ENCODE measurements at regions not wholly inside any gene's neighbourhood (a gene's known extent, or its start where the extent isn't known, plus 50 kb on each side); places are given as distances from the start of the nearest gene placed in this dataset.

DNA sequence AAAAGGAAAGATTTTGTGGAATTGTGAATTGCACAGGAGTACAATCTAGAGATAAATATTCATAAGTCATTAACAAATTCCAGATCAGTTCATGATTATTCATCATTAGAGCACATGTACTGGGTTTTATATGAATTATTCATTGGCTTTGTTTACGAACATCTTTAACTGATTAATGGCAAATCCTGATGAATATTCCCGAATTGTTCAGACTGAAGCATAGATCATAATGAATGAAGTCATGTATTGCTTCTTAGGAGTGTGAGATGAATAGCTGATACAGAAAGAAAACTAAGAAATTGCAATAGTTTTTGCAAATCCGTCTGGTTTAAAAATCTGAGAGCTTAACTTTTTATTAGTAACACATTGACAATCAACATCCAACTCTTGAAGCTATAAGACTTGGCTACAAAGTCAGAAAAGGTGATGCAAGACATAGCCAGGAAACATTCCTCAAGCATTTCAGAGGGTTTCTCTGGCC lies 183.6 kb upstream of the DGKB start:
- TF ChIP-seq GATA3 (IDR thresholded peaks at IDR 0.05; ENCODE audit: low read depth, low read length) = no peak
- no peak for TF ChIP-seq GATA2 (IDR thresholded peaks at IDR 0.05; ENCODE audit: low read depth, low read length)

DNA sequence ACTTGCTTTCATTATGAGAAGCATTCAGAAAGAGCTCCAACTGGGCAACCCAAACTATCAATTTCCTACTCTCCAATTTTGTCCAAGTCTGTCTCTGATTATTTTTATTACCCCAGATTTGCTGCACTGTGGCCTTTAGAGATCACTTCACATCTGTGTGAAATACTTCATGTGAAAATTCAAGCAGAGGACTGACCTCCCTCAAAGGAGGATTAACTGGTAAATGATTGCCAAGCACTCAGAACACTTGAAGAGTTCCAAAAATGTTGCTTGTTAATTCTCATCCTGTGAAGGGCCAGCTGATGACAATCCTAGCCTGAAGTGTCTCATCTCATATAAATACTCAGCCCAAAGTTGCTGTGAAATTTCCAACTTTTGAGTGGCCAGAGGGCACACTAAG lies 182.8 kb upstream of the DGKB start:
- TF ChIP-seq GATA3 (IDR thresholded peaks at IDR 0.05; ENCODE audit: low read depth, low read length) = no peak

DNA sequence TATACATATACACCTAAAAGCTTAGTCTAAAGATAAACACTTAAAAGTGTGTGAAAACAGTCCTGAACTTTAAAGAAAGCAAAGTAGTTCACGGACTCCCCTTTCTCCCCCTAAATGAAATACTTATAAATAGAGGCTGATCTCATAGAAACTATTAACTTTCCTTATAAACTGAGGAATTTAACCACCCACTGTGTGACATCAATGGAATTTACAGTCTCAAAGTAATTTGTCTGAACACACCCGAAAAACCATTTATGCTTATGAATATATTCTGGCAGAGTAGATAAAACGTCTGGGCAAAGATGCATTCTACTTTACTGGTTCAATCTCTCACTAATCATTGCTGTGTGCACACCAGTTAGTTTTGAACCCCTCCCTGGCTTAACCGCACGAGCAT lies 181.8 kb upstream of the DGKB start:
- no peak for TF ChIP-seq GATA3 (IDR thresholded peaks at IDR 0.05; ENCODE audit: low read depth, low read length)
- TF ChIP-seq GATA2 (IDR thresholded peaks at IDR 0.05; ENCODE audit: low read depth, low read length) = no peak

DNA sequence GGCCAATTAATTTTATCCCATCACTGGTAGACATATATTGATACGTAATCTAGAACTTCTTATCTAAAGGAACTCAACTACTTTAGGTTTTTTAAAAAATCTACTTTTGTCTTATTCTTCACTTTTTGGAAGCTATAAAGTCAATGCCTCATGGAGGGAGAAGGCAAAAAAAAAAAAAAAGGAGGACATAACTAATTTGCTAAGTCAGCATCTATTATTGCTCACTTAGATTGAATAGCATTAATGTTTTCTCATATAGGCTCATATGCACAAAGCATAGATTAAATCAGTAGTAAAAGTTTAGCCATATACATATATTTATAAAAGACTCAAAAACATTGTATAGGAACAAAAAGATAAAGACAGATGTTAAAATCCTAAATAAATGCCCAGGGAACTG lies 179.3 kb upstream of the DGKB start:
- TF ChIP-seq GATA2 (IDR thresholded peaks at IDR 0.05; ENCODE audit: low read depth, low read length) = no peak
- TF ChIP-seq GATA3 (IDR thresholded peaks at IDR 0.05; ENCODE audit: low read depth, low read length) = no peak

DNA sequence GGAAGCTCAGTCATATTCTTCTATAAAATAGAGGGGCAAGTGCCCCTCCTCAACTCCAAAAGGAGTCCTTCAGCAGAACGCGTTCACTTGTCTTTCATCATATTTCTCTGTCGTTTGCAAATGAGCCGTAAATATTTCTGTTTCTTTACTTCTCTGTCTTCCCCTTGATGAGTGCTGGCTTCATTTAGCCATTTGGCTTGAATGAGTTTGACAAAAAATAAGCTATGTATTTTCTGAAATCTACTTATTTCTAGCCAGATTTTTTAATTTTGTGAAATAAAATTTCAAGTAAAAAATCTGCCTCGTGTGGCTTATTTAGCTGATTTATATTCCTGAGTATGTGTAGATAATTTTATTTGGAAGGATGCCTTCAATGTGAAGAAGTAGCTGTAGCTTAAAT lies 170.8 kb upstream of the DGKB start:
- TF ChIP-seq GATA2 (IDR thresholded peaks at IDR 0.05; ENCODE audit: low read depth, low read length) (no peak), GATA3 (IDR thresholded peaks at IDR 0.05; ENCODE audit: low read depth, low read length) (no peak)

DNA sequence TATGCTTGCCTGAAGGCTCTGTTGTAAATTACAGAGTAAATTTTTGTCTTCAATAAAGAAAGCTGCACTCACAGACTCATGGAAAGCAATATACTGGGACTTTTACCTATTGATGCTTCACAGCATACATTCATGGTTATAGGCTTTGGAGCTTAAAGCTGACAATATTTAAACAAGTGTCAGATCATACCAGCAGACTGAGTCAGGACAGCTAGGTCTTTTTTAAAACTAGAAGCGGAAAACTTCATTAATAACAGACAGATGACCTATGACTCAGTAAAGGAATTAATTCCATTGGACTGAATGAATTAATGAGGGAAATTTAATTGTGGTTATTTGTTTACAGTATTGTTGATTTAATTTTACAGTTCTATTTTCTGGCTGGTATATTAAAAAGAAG lies 165.8 kb upstream of the DGKB start:
- TF ChIP-seq GATA2 (IDR thresholded peaks at IDR 0.05; ENCODE audit: low read depth, low read length) (no peak), GATA3 (IDR thresholded peaks at IDR 0.05; ENCODE audit: low read depth, low read length) (no peak)

DNA sequence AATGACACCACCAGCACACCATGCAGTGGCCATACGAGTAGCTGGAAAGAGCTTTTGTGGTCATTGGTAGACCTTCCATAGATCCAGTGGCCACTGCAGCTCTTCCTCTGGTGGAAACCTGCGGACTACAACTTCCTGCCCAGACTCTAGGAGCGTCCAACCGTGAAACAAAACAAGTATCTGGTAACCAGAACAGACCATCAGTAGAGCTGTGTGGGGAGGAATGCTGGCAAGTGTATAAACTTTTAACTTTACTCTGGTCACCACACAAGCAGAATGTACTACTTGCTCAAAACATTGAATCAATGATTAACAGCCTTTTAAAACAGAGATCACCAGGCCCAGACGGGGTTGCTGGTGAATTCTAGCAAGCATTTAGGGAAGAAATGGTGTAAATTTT lies 154.7 kb upstream of the DGKB start:
- TF ChIP-seq GATA3 (IDR thresholded peaks at IDR 0.05; ENCODE audit: low read depth, low read length) = no peak
- TF ChIP-seq GATA2 (IDR thresholded peaks at IDR 0.05; ENCODE audit: low read depth, low read length) = no peak

DNA sequence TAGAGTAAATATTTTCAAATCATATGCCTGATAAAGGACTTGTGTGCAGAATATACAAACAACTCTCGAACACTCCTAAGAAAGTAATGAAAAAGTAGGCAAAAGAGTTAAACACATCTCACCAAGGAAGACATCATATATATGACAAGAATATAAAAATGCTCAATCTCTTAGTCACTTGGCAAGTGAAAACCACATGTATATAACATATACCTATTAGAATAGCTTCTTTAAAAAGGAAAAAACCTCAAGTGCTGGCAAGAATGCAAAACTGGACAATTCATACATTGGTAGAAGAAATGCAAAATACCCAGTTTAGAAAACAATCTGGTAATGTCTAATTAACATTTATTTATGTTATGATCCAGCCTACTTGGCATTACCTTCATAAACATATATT lies 146.6 kb upstream of the DGKB start:
- TF ChIP-seq GATA3 (IDR thresholded peaks at IDR 0.05; ENCODE audit: low read depth, low read length) (no peak), GATA2 (IDR thresholded peaks at IDR 0.05; ENCODE audit: low read depth, low read length) (no peak)

DNA sequence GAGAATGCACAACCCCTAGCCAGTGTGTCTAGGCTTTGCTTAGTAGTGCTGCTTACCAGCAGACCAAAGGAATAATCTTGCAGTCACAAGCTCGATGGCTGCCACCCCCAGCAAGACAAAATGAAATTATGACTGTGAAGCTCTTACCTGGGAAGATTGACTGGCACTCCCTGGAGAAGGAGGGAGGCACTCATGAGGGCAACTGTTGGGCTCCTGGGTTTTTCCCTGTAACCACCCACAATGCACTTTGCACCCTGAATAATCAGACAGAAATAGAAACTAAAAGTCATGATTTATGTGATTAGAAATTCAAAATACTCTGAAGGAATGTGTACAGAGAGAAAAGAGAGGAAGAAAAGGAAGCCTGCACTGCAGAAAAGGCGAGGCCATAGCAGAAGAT lies 144.3 kb upstream of the DGKB start:
- no peak for TF ChIP-seq GATA3 (IDR thresholded peaks at IDR 0.05; ENCODE audit: low read depth, low read length)
- TF ChIP-seq GATA2 (IDR thresholded peaks at IDR 0.05; ENCODE audit: low read depth, low read length) = no peak

DNA sequence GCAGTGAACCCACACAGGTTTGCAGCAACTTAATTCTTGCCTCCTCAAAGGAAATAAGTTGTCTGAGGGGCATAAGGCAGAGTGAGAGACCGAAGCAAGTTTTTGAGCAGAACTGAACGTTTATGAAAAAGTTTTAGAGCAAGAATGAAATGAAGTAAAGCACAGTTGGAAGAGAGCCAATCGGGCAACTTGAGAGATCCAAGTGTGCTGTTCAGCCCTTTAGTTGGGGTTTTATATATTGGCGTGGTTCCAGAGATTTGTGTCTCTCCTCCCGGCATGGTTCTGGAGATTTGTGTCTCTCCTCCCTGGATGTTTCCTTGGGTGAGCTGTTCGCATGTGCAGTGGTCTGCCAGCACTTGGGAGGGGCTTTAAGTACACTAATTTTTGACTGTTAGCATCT lies 141.4 kb upstream of the DGKB start:
- TF ChIP-seq GATA2 (IDR thresholded peaks at IDR 0.05; ENCODE audit: low read depth, low read length) (no peak), GATA3 (IDR thresholded peaks at IDR 0.05; ENCODE audit: low read depth, low read length) (no peak)

DNA sequence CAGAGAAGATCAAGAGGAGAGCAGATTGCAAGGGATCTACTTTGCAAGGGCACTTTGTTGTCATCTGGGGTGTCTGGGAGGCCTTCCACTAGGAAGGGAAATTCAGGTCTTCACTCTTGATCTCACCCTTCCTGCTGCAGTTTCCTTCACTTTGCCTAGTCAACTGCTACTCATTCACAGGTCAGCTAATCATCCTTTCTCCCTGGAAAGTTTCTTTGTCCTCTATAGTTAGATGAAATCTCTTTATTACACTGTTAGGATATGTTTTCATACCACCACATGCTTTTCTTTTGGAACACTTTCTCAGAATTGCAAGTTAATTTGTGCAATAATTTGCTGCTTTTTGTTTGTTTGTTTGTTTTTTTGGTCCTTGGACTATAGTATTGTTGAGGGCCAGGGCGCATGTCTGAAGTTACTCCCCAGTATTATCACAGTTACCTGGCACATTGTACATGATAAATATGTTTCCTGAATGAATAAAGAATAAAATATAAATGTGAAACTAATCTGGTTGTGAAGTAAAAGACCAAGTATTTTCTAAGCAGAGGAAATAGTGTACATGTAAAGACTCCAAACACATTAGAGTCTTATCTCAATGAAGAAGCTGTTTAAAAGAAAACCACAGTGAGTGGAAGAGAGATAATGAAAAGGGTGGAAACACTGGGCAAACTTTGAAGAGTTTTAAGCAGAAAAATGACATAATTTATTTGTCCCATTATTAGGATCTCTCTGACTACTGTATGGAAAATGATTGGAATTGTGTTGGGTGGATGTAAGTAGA lies 139.9 kb upstream of the DGKB start:
- TF ChIP-seq GATA2 (IDR thresholded peaks at IDR 0.05; ENCODE audit: low read depth, low read length) = no peak
- TF ChIP-seq GATA3 (IDR thresholded peaks at IDR 0.05; ENCODE audit: low read depth, low read length) = no peak

DNA sequence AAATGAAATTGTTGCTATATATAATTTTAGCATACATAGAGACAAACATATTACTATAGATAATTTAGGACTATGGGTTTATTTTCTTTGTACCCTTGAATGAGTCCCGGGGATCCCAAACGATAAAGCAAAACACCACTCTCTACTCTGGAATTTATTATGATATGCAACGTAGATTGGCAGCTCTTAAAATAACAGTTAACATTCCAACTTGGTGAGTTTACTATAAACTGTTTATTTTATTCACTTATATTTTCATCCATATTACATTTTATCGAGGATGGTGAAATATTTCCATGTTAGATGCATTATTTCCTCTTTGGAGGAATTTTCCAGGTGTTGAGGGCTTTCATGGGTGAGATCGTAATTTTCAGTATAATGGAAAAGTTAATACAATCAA lies 138.7 kb upstream of the DGKB start:
- TF ChIP-seq GATA2 (IDR thresholded peaks at IDR 0.05; ENCODE audit: low read depth, low read length) = no peak

DNA sequence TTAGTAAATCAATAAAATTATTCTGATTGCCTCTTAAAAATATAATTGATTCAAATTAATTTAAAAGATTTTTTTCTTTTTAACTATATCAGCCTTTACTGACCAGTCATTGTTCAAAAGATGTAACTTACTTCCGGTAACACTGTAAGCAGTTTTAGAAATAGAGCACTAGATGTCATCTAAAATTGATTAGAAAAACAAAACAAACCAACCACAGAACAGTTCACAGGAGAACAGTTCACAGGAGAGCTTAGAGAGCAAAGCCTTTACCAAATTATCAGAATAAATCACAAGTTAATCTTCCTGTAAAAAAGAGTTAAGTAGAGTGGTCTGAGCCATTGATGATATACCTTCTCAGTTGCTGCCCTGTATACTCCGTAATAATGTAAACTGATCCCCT lies 133.3 kb upstream of the DGKB start:
- TF ChIP-seq GATA3 (IDR thresholded peaks at IDR 0.05; ENCODE audit: low read depth, low read length) = no peak
- no peak for TF ChIP-seq GATA2 (IDR thresholded peaks at IDR 0.05; ENCODE audit: low read depth, low read length)

DNA sequence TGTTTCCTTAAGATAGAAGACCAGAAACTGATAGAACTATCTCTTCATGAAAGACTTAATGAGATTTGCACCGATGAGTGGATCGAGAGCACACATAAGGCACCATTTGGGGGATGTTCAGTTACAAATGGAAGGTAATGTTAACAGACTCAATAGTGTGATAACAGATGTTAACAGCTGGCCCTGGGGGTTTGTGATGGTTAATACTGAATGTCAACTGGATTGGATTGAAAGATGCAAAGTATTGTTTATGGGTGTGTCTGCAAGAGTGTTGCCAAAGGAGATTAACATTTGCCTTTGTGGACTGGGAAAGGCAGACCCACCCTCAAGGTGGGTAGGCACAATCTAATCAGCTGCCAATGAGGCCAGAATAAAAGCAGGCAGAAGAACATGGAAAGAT lies 130.5 kb upstream of the DGKB start:
- TF ChIP-seq GATA2 (IDR thresholded peaks at IDR 0.05; ENCODE audit: low read depth, low read length) = no peak
- TF ChIP-seq GATA3 (IDR thresholded peaks at IDR 0.05; ENCODE audit: low read depth, low read length) = no peak

DNA sequence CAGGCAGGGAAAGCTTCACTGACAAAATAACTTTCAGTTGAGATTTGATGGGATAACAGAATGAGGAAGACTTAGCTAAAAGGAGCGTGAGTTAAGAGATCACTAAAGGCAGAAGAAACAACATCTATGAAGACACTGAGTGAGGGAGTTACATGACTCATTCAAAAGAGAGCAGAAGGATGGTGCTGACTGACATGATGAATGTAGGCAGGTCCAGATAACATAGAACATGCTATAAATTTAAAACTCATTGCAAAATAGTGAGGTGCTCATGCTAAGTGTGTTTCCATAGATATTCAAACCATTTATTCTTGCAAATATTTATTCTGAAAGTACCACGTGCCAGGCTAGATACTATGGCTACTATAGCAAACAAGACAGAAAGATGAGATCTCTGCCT lies 116.4 kb upstream of the DGKB start:
- TF ChIP-seq GATA2 (IDR thresholded peaks at IDR 0.05; ENCODE audit: low read depth, low read length) (no peak), GATA3 (IDR thresholded peaks at IDR 0.05; ENCODE audit: low read depth, low read length) (no peak)

DNA sequence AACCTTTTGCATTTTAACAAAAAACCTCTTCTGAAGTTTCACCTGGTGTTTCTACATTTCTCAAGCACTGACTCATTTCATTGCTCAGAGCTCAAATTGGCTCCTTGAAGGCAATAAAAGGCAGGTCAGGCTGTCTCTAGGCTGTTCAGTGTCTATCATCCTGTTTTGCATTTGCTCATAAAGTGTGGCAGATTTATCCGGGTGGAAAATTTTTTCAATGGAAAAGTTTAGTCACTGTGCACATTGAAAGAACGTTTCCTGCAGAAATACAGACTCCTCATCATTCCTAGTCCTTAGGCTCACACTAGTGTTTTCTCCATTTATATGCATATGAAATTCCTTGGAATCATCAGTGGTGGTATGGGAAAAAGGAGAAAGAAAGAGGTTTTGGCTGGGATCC lies 114.2 kb upstream of the DGKB start:
- no peak for TF ChIP-seq GATA2 (IDR thresholded peaks at IDR 0.05; ENCODE audit: low read depth, low read length)
- TF ChIP-seq GATA3 (IDR thresholded peaks at IDR 0.05; ENCODE audit: low read depth, low read length) = no peak

Measured in SH-SY5Y (cell line).